Putamen (tissue), 1 donor: ENCODE measurements at regions not wholly inside any gene's neighbourhood (a gene's known extent, or its start where the extent isn't known, plus 50 kb on each side); places are given as distances from the start of the nearest gene placed in this dataset.

Source experiments
- DNase-seq: peaks from one replicate; pipeline ENCODE4 v3.0.0-alpha.2; 2016; ENCODE audit warnings: low spot score

GRCh38 chr6:166774770-166775169 lies 147.7 kb upstream of the RPS6KA2 start:
- DNase-seq, result no peak

DNA sequence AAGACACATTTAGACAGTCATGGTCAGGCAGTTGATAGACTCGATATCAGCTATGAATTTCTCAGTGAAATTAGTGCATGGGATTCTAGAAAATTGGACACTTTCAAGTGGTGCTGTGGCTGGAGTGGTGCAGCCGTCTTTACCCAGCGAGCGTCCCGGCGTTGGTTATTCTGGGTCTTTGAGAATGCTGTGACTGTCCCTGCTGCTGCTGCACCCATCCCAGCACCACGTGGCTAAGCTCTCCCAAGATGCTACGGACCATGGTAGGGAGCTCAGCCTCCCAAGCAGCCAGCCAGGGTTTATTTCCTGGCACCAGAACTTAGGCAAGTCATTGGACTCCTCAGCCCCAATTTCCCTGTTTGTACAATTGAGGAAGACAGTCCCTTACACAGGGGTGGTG lies 147.2 kb upstream of the RPS6KA2 start:
- no peak for DNase-seq

DNA sequence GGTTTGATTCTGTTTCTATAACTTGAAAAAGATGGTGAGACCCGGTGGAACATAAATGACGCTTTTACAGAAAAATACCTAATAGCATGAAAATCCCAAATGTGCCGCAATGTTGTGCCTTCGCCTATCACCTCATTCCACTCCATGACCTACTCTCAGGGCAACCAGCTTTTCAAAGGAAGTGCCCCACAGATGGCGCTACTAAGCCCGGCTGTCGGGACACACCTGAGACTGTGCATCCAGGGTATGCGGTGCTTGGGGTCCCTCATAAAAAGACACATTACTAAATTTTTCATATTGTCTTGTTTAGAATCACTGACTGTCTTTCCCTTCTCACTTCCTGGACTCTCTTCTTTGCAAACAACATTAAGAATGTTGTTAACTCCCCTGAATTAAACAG lies 145.5 kb upstream of the RPS6KA2 start:
- no peak for DNase-seq

GRCh38 chr6:166771701-166772100 lies 144.7 kb upstream of the RPS6KA2 start:
- DNase-seq, result no peak

- DNase-seq, result no peak
These were observed 143.4 kb upstream of the RPS6KA2 start for GRCh38 chr6:166770216-166771116.

DNA sequence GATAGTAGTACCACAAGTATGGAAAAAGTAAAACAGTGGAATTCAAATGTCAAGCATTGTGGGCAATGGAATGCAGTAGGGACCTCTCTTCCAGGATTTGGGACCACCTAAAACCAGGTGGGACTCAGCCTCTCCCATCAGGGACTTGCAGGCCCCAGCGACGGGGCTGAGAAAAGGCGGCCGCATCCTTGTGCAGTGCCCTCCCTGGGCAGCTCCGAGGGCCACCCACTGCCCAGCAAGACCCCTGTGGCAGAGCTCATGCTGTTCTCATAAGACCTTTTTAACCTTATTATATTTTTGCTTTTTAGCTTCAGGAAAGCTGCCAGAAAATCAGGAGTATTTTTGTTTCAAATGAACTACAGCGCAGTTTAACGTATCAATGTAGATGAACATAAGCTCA lies 142.6 kb upstream of the RPS6KA2 start:
- no peak for DNase-seq

DNA sequence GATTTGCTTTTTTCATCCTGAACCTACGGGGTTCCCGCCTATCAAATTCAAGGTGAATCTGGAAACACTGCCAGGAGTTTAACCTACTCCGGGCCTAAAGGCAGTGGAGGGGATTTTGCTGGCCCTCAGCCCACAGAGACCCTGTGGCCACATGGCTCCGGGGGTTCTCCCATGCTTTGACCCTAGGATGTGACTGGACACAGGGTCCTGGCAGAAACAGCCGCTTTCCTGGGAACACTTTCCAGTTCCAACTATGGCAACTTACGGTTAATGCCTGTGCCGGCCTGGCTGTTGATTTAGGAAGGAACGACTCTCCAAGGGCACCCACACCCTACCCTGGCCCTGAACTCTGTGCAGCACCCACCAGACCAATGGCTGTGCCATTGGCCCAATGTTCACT lies 141.7 kb upstream of the RPS6KA2 start:
- DNase-seq, result no peak

DNA sequence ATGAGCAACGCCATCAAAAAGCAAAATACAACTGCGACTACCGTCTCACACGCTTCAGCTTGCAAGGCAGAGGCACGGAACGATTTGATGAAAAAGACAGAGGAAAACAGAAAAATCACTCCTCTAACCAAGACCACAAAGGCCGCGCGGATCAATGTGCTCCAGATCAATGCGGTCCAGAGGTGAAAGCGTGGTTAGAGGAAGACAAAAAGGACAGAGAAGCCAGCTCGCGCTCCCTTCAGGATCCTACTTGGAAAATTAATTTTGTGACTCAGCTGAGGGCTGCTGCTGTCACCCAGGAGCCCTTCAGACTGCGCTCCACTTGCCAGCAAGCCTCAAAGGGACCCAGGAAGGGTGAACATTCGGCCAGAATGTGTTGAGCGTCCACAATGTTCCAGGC lies 140.2 kb upstream of the RPS6KA2 start:
- DNase-seq, result no peak

GRCh38 chr6:166766769-166767168 lies 139.7 kb upstream of the RPS6KA2 start:
- no peak for DNase-seq

DNA sequence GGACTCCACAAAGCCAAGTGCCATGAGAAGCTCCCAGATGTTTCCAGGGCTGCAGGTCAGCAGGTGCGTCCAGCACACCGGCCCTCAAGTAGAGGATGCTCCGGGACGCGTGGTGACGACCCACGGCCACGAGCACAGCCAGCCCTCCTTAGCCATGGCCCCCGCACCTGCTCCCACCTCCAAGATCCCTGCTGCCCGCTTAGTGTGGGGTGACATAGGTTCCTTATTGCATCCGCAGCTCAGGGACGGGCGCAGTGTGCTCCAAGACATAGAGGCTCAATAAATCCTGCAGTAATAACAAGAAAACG lies 138.1 kb upstream of the RPS6KA2 start:
- DNase-seq, result no peak

DNA sequence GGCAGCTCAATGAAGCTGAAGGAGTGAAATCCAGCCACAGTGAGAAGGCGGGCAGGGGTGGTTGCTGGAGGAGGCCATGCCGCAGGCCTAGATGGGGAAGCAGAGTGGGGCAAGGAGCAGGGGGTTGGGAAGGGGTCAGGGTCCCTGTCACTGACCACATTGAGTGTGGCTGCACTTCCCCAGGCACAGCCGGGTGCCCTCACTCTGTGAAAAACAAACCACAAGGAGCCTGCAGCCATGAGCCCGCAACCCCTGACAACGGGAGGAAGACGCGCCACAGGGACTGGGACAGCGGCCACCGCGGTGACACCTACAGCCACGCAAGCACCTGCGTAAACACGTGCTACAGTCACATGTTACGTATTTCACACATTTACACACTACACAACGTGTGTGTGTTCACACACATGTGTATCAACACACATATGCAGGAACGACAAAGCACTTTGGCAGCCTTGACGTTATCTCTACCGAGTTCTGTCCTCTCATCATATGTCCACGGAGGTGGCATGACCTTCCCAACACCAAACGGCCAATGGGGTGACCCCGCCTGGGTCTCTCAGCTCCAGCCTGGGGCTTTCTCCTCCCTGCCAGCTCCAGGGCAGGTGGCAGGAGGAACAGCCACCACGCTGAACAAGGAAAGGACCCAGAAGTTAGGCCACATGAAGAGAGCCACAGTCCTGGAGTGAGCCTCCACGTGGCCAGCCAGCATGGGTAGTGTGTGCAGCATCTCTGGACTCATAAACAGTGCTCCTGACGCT lies 137.6 kb upstream of the RPS6KA2 start:
- no peak for DNase-seq

DNA sequence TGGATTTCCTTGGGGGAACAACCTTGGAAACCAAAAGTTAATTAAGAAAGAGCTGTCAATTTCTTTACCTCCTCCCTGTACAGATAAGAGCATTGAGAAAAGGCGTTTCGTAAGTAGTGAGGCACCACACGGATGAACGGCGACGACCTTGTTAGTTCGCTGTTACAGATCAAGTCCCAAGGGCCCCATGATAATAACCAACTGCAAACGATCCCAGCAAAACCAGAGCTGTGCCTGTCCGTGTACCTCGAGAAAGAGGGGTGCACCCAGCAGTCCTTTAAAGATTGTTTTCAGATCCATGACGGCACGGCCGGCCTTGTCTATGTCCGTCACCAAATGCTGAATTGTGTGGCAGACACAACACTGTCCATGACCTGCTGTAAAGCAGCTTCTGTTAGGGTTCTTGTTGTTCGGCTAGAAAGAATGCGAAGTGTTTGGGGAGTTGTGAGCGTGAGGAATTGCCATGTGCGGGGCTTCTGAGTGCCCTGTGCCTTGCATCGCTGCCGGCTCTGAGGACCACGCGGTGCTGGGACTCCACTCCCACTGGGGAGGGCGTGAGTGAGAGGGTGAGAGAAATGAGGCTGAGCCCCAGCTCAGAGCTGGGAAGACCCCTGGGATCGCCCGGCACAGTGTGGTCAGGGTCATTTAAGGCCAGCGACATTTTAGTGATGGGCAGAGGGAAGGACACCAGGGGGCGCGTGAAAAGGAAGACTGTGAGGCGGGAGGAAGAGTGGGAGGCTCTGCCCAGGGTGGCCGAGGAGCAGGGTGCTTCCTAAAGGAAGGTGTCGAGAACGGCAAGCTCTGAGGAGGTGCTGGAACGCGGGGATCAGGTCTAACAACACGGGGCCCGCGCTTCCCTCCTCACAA lies 136.8 kb upstream of the RPS6KA2 start:
- DNase-seq, result no peak

- no peak for DNase-seq
These were observed 134.8 kb upstream of the RPS6KA2 start for GRCh38 chr6:166761801-166762200.

GRCh38 chr6:166760288-166760687 lies 133.2 kb upstream of the RPS6KA2 start:
- no peak for DNase-seq

DNA sequence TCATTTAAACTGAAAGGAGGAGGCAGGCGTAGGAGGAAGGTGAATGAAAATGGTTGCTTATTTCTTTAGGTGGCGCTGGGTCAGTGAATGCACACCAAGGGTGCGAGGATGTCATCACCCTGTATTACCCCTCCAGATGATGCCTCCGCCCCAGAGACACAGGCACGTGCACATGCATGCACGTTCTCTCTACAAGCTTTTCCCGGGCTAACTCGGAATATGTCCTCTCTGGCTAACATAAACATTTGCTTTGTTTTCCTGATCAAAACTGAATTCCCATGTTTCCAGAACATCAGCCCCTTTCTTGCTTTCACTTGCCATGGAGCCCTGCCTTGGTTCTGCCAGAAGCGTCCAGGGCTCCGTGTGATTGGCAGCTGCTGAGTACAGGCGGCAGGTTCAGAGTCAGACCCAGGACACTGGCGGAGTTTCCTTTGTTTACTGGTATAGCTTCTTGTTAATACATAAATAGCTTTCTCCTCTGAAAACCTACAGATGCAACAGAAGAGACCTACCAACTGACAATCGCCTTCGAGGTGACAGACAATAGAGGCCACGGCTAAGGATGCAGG lies 131.2 kb upstream of the RPS6KA2 start:
- no peak for DNase-seq

- DNase-seq, result no peak
These were observed 130.4 kb upstream of the RPS6KA2 start for GRCh38 chr6:166757232-166758135.

- DNase-seq, result no peak
These were observed 127.4 kb upstream of the RPS6KA2 start for GRCh38 chr6:166754218-166755030.

- DNase-seq, result no peak
These were observed 126.1 kb upstream of the RPS6KA2 start for GRCh38 chr6:166752928-166753721.

DNA sequence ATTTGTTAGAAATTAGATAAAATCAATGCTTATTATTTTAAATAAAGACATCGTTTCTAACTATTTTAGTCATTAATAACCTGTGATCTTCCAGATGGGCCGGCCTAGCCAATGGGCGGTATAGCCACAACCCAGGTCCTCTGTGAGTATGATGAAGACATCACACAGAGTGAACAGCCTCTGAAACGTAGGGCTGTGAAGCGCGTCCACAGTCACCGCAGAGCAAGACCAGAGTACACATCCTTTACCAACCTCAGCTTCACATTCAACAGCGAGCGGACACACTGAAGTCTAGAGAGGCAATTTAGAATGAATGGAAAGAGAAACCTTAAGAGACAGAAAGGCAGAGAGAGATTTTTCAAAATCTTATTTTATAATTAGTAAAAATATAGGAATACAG lies 125.0 kb upstream of the RPS6KA2 start:
- DNase-seq, result no peak
